ENCODE measurements at regions not wholly inside any gene's neighbourhood (a gene's known extent, or its start where the extent isn't known, plus 50 kb on each side); places are given as distances from the start of the nearest gene placed in this dataset.

GRCh38 chr9:120331913-120332312, 248.1 kb downstream of the CDK5RAP2 start:
- TF ChIP-seq CTCF (tag by site-specific recombination; IDR thresholded peaks at IDR 0.05), result no peak
- no peak for TF ChIP-seq ZBTB8A (tag by site-specific recombination; IDR thresholded peaks at IDR 0.05)

Measured in HEK293 (cell line).